ENCODE measurements at regions not wholly inside any gene's neighbourhood (a gene's known extent, or its start where the extent isn't known, plus 50 kb on each side); places are given as distances from the start of the nearest gene placed in this dataset.
A peak's percentile ranks its signal among the peaks of the same experiment; 100 is the strongest.
"Not testable (repeated sequence)": the region's sequence is repeated elsewhere in the genome, so short reads cannot be mapped to it uniquely, and the experiment has no call there.

- Histone ChIP-seq H3K79me2 (ENCODE audit: insufficient read depth, low read length) (no peaks in the 10 kb centered on the region), H3K36me3 (ENCODE audit: insufficient read depth, low read length) (no peaks in the 10 kb centered on the region), H3K27ac (ENCODE audit: low read depth, low read length) (no peak overlapping the region), H4K20me1 (ENCODE audit: insufficient read depth, low read length) (no peaks in the 10 kb centered on the region), H2AFZ (ENCODE audit: low read length) (no peak overlapping the region), H3K4me2 (ENCODE audit: insufficient read depth, low read length) (no peak overlapping the region), H3K27me3 (ENCODE audit: insufficient read depth, low read length) (no peaks in the 10 kb centered on the region), H3K9me3 (ENCODE audit: low read depth, low read length) (no peaks in the 10 kb centered on the region), H3K4me3 (ENCODE audit: insufficient read depth, low read length) (no peak overlapping the region), H3K4me1 (ENCODE audit: insufficient read depth, low read length) (no peaks in the 10 kb centered on the region)
- TF ChIP-seq CTCF (IDR thresholded peaks at IDR 0.05; ENCODE audit: extremely low read depth, low read depth, low read length) = no peak
- DNase-seq (ENCODE audit: insufficient read length, low spot score, missing footprints) = no peak
Measured at GRCh38 chr4:167986044-167986443, 106.3 kb upstream of the ANXA10 start.

- Histone ChIP-seq H3K27ac (ENCODE audit: low read depth, low read length) (no peak overlapping the region), H3K36me3 (ENCODE audit: insufficient read depth, low read length) (no peaks in the 10 kb centered on the region), H3K4me1 (ENCODE audit: insufficient read depth, low read length) (no peaks in the 10 kb centered on the region), H3K4me2 (ENCODE audit: insufficient read depth, low read length) (no peak overlapping the region), H4K20me1 (ENCODE audit: insufficient read depth, low read length) (no peaks in the 10 kb centered on the region), H3K4me3 (ENCODE audit: insufficient read depth, low read length) (no peak overlapping the region), H3K9me3 (ENCODE audit: low read depth, low read length) (no peaks in the 10 kb centered on the region), H3K79me2 (ENCODE audit: insufficient read depth, low read length) (no peaks in the 10 kb centered on the region), H2AFZ (ENCODE audit: low read length) (no peak overlapping the region), H3K27me3 (ENCODE audit: insufficient read depth, low read length) (no peaks in the 10 kb centered on the region)
- no peak for DNase-seq (ENCODE audit: insufficient read length, low spot score, missing footprints)
- TF ChIP-seq CTCF (IDR thresholded peaks at IDR 0.05; ENCODE audit: extremely low read depth, low read depth, low read length) = no peak
Measured at GRCh38 chr4:167987285-167987684, 105.1 kb upstream of the ANXA10 start.

GRCh38 chr4:167989815-167990214 lies 102.5 kb upstream of the ANXA10 start:
- H3K9me3 ChIP-seq (ENCODE audit: low read depth, low read length) = no peaks in the 10 kb centered on the region
- no peak for DNase-seq (ENCODE audit: insufficient read length, low spot score, missing footprints)
- H4K20me1 ChIP-seq (ENCODE audit: insufficient read depth, low read length) = no peaks in the 10 kb centered on the region
- TF ChIP-seq CTCF (IDR thresholded peaks at IDR 0.05; ENCODE audit: extremely low read depth, low read depth, low read length) = peak; percentile 14
- no peaks in the 10 kb centered on the region for H3K79me2 ChIP-seq (ENCODE audit: insufficient read depth, low read length)
- no peak overlapping the region for H3K4me3 ChIP-seq (ENCODE audit: insufficient read depth, low read length)
- H3K27me3 ChIP-seq (ENCODE audit: insufficient read depth, low read length) = no peaks in the 10 kb centered on the region
- H3K36me3 ChIP-seq (ENCODE audit: insufficient read depth, low read length) = no peaks in the 10 kb centered on the region
- no peak overlapping the region for H3K4me2 ChIP-seq (ENCODE audit: insufficient read depth, low read length)
- H3K27ac ChIP-seq (ENCODE audit: low read depth, low read length) = no peak overlapping the region
- H2AFZ ChIP-seq (ENCODE audit: low read length) = no peak overlapping the region
- no peaks in the 10 kb centered on the region for H3K4me1 ChIP-seq (ENCODE audit: insufficient read depth, low read length)

- H3K9me3 ChIP-seq (ENCODE audit: low read depth, low read length); H3K4me1 ChIP-seq (ENCODE audit: insufficient read depth, low read length); H3K27me3 ChIP-seq (ENCODE audit: insufficient read depth, low read length); H3K4me3 ChIP-seq (ENCODE audit: insufficient read depth, low read length); H4K20me1 ChIP-seq (ENCODE audit: insufficient read depth, low read length); H3K4me2 ChIP-seq (ENCODE audit: insufficient read depth, low read length); H3K27ac ChIP-seq (ENCODE audit: low read depth, low read length); H2AFZ ChIP-seq (ENCODE audit: low read length); DNase-seq (ENCODE audit: insufficient read length, low spot score, missing footprints); H3K79me2 ChIP-seq (ENCODE audit: insufficient read depth, low read length); H3K36me3 ChIP-seq (ENCODE audit: insufficient read depth, low read length): not testable (repeated sequence)
Measured at GRCh38 chr4:168008112-168008511, 84.2 kb upstream of the ANXA10 start.
